Type B pancreatic cell (in vitro differentiated cells): ENCODE measurements at regions not wholly inside any gene's neighbourhood (a gene's known extent, or its start where the extent isn't known, plus 50 kb on each side); places are given as distances from the start of the nearest gene placed in this dataset.

Source experiments
- DNase-seq: peaks from one replicate; pipeline ENCODE4 v3.0.0; 2021; ENCODE audit warnings: mixed read lengths; ENCODE audit not compliant: unreplicated experiment; ENCODE audit errors: extremely low spot score
- H3K27ac Mint-ChIP-seq: 2 replicates; pipeline ENCODE4 v1.8.0; 2021; ENCODE audit warnings: mild to moderate bottlenecking, mixed read lengths
- H3K27me3 Mint-ChIP-seq: 2 replicates; pipeline ENCODE4 v1.8.0; 2021; ENCODE audit warnings: mixed read lengths
- H3K36me3 Mint-ChIP-seq: 2 replicates; pipeline ENCODE4 v1.8.0; 2021; ENCODE audit warnings: mixed read lengths
- H3K4me1 Mint-ChIP-seq: one replicate; pipeline ENCODE4 v1.8.0; 2021; ENCODE audit warnings: mixed read lengths; ENCODE audit not compliant: unreplicated experiment
- H3K4me3 Mint-ChIP-seq: 2 replicates; pipeline ENCODE4 v1.8.0; 2021; ENCODE audit warnings: mild to moderate bottlenecking, mixed read lengths
- H3K9me3 Mint-ChIP-seq: 2 replicates; pipeline ENCODE4 v1.8.0; 2021; ENCODE audit warnings: mixed read lengths
- TF ChIP-seq, protein P1 (sequence below): fragments of 200-600 bp; sonication (generic); conservative IDR thresholded peaks from 2 replicates; pipeline ENCODE4 v1.5.0; 2021; ENCODE audit warnings: antibody characterized with exemption, mild to moderate bottlenecking

DNA sequence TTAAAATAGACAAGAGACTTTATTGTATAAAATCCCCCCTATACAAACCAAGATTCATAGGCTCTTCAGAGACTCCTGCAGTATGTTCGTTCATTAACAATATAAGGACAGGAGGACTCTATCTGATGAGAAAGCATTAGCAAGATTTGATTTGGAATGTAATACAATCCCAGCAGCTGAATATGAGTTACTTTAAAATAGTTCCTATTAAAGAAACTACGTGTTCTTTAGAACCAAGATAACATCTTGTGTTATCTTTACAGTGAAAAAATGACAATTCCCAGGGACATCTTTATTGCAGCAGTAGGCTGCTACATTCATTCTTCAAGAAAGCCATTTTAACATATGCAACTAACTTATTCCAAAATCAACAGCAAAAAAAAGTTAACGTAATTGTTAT lies 1360.1 kb upstream of the GJE1 start:
- Mint-ChIP-seq H3K4me3 (no peak overlapping the region), H3K9me3 (peaks cover 7% of the 10 kb centered on the region), H3K27me3 (no peaks in the 10 kb centered on the region), H3K4me1 (no peaks in the 10 kb centered on the region), H3K27ac (no peak overlapping the region), H3K36me3 (no peaks in the 10 kb centered on the region)
- DNase-seq: no peak
- TF ChIP-seq, protein P1, sequence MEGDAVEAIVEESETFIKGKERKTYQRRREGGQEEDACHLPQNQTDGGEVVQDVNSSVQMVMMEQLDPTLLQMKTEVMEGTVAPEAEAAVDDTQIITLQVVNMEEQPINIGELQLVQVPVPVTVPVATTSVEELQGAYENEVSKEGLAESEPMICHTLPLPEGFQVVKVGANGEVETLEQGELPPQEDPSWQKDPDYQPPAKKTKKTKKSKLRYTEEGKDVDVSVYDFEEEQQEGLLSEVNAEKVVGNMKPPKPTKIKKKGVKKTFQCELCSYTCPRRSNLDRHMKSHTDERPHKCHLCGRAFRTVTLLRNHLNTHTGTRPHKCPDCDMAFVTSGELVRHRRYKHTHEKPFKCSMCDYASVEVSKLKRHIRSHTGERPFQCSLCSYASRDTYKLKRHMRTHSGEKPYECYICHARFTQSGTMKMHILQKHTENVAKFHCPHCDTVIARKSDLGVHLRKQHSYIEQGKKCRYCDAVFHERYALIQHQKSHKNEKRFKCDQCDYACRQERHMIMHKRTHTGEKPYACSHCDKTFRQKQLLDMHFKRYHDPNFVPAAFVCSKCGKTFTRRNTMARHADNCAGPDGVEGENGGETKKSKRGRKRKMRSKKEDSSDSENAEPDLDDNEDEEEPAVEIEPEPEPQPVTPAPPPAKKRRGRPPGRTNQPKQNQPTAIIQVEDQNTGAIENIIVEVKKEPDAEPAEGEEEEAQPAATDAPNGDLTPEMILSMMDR: no peak

GRCh38 chr6:140768133-140768532 lies 1364.6 kb upstream of the GJE1 start:
- no peaks in the 10 kb centered on the region for H3K27me3 Mint-ChIP-seq
- H3K36me3 Mint-ChIP-seq: no peaks in the 10 kb centered on the region
- TF ChIP-seq, protein P1: no peak
- DNase-seq: no peak
- no peak overlapping the region for H3K27ac Mint-ChIP-seq
- no peak overlapping the region for H3K4me3 Mint-ChIP-seq
- H3K4me1 Mint-ChIP-seq: no peaks in the 10 kb centered on the region
- peaks cover 14% of the 10 kb centered on the region for H3K9me3 Mint-ChIP-seq

DNA sequence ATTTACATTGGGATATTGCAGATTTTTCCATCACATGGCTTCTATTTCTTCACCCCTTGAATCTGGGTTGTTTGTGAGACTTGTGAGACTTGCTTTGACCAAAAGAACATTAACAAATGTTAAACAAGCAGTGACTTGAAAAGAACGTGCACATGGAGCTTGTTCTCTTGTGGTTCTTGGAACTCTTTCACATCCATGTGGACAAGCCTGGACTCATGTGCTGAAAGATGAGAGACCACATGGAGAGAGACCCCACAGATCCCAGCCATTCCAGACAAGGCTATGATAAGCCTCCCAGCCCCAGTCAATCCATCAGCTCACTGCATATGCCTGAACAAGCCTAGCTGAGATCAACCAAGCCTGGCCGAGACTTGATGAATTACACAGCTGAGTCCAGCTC lies 1365.7 kb upstream of the GJE1 start:
- H3K4me1 Mint-ChIP-seq: no peaks in the 10 kb centered on the region

DNA sequence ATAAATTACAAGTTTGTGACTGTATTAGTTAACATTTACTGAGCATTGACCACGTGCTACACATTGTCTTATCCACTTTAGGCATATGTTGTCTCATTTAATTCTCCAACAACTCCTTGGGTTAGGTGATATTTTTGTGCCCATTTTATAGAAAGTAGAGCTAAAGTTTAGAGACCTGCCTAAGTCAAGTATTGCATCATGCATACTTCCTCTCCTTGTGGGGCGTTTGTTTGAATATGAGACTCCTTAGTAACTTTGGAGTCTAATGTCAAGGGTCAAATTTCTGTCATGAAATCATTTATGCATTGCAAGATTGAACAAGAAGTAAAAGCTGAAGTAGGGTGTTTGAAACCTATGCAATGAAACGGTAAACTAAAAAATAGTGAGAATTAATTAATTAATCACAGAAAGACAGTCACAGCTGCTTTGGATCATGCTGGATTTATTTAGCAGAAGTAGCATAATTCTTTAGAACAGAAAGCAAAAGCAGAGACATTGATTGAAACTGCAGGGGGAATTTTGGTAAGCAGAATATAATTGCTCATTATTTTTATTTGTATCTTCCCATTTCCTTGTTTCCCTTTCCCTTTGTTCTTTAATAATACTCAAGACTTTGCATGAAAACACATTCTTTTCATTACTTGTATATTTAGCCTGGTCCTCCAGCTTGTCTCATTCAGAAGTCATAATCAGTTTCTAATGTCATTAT lies 1374.4 kb upstream of the GJE1 start:
- no peak overlapping the region for H3K27ac Mint-ChIP-seq
- H3K4me1 Mint-ChIP-seq: no peaks in the 10 kb centered on the region

More for the DNA sequence above, 1365.7 kb upstream of the GJE1 start:
- TF ChIP-seq, protein P1: no peak
- no peak for DNase-seq
- Mint-ChIP-seq H3K4me3 (no peak overlapping the region), H3K9me3 (peaks cover 14% of the 10 kb centered on the region), H3K27me3 (no peaks in the 10 kb centered on the region), H3K27ac (no peak overlapping the region), H3K36me3 (no peaks in the 10 kb centered on the region)

GRCh38 chr6:140752234-140752633 lies 1377.8 kb upstream of the CITED2 start:
- H3K27me3 Mint-ChIP-seq: no peaks in the 10 kb centered on the region
- no peak for DNase-seq
- peaks cover 16% of the 10 kb centered on the region for H3K9me3 Mint-ChIP-seq
- no peaks in the 10 kb centered on the region for H3K36me3 Mint-ChIP-seq
- TF ChIP-seq, protein P1: no peak
- no peaks in the 10 kb centered on the region for H3K4me1 Mint-ChIP-seq
- H3K27ac Mint-ChIP-seq: no peak overlapping the region
- H3K4me3 Mint-ChIP-seq: no peak overlapping the region

More for the DNA sequence above, 1374.4 kb upstream of the GJE1 start:
- Mint-ChIP-seq H3K4me3 (no peak overlapping the region), H3K27me3 (no peaks in the 10 kb centered on the region), H3K9me3 (no peaks in the 10 kb centered on the region), H3K36me3 (no peaks in the 10 kb centered on the region)
- TF ChIP-seq, protein P1: no peak
- DNase-seq: no peak
